H9 (cell line): ENCODE measurements at regions not wholly inside any gene's neighbourhood (a gene's known extent, or its start where the extent isn't known, plus 50 kb on each side); places are given as distances from the start of the nearest gene placed in this dataset.

ENCODE experiments used
- DNase-seq: peaks from one replicate; pipeline ENCODE4 v3.0.0-alpha.2; 2017
- H2AFZ ChIP-seq: one replicate; pipeline ENCODE4 v1.6.1; 2013; ENCODE audit warnings: mild to moderate bottlenecking, low read length, control low read depth, moderate library complexity
- H2AK5ac ChIP-seq: 2 replicates; pipeline ENCODE4 v1.6.1; 2013; ENCODE audit warnings: low read length, control low read depth, mixed read lengths; ENCODE audit not compliant: insufficient read length
- H2BK120ac ChIP-seq: one replicate; pipeline ENCODE4 v1.6.1; 2013; ENCODE audit warnings: low read depth, mild to moderate bottlenecking, low read length, control low read depth, inconsistent platforms; ENCODE audit not compliant: poor library complexity, severe bottlenecking
- H2BK12ac ChIP-seq: 2 replicates; pipeline ENCODE4 v1.6.1; 2013; ENCODE audit warnings: low read length, control low read depth, mixed read lengths, low read depth; ENCODE audit not compliant: insufficient read length
- H2BK15ac ChIP-seq: 2 replicates; pipeline ENCODE4 v1.6.1; 2013; ENCODE audit warnings: low read depth, low read length, control low read depth
- H2BK20ac ChIP-seq: one replicate; pipeline ENCODE4 v1.6.1; 2013; ENCODE audit warnings: low read depth, mild to moderate bottlenecking, low read length, control low read depth, inconsistent platforms; ENCODE audit not compliant: poor library complexity, severe bottlenecking
- H2BK5ac ChIP-seq: 2 replicates; pipeline ENCODE4 v1.6.1; 2013; ENCODE audit warnings: low read length, control low read depth, mixed read lengths; ENCODE audit not compliant: insufficient read length
- H3K14ac ChIP-seq: 2 replicates; pipeline ENCODE4 v1.6.1; 2013; ENCODE audit warnings: low read length, control low read depth; ENCODE audit not compliant: insufficient read depth
- H3K18ac ChIP-seq: 2 replicates; pipeline ENCODE4 v1.6.1; 2013; ENCODE audit warnings: low read depth, mild to moderate bottlenecking, mixed read lengths, low read length, control low read depth; ENCODE audit not compliant: insufficient read length
- H3K23ac ChIP-seq: 2 replicates; pipeline ENCODE4 v1.6.1; 2013; ENCODE audit warnings: low read length, control low read depth, mixed read lengths, low read depth; ENCODE audit not compliant: insufficient read length
- H3K23me2 ChIP-seq: 2 replicates; pipeline ENCODE4 v1.6.1; 2013; ENCODE audit warnings: low read depth, mild to moderate bottlenecking, mixed read lengths, low read length, control low read depth; ENCODE audit not compliant: insufficient read length, poor library complexity, severe bottlenecking
- H3K27ac ChIP-seq: 2 replicates; pipeline ENCODE4 v1.5.1; 2013; ENCODE audit warnings: low read length, control low read depth, mixed read lengths, low read depth; ENCODE audit not compliant: insufficient read length
- H3K27me3 ChIP-seq: 2 replicates; pipeline ENCODE4 v1.6.1; 2013; ENCODE audit warnings: low read length, control low read depth, inconsistent platforms; ENCODE audit not compliant: insufficient read depth
- H3K4ac ChIP-seq: 2 replicates; pipeline ENCODE4 v1.6.1; 2013; ENCODE audit warnings: low read depth, mild to moderate bottlenecking, control low read depth, inconsistent platforms, low read length, moderate library complexity
- H3K4me1 ChIP-seq: 2 replicates; pipeline ENCODE4 v1.6.1; 2013; ENCODE audit warnings: low read length, control low read depth, inconsistent platforms; ENCODE audit not compliant: insufficient read depth
- H3K4me2 ChIP-seq: 2 replicates; pipeline ENCODE4 v1.6.1; 2013; ENCODE audit warnings: low read length, control low read depth, mixed read lengths; ENCODE audit not compliant: insufficient read length, insufficient read depth
- H3K56ac ChIP-seq: 2 replicates; pipeline ENCODE4 v1.6.1; 2013; ENCODE audit warnings: low read depth, mild to moderate bottlenecking, mixed read lengths, low read length, control low read depth; ENCODE audit not compliant: insufficient read length
- H3K79me1 ChIP-seq: 2 replicates; pipeline ENCODE4 v1.6.1; 2013; ENCODE audit warnings: low read depth, mild to moderate bottlenecking, moderate library complexity, low read length, control low read depth, inconsistent platforms; ENCODE audit not compliant: insufficient read depth, poor library complexity, severe bottlenecking
- H3K79me2 ChIP-seq: 2 replicates; pipeline ENCODE4 v1.6.1; 2013; ENCODE audit warnings: low read length, control low read depth, inconsistent platforms; ENCODE audit not compliant: insufficient read depth
- H3K9ac ChIP-seq: 2 replicates; pipeline ENCODE4 v1.6.1; 2013; ENCODE audit warnings: low read length, control low read depth, mixed read lengths; ENCODE audit not compliant: insufficient read length; ENCODE audit errors: extremely low read depth
- H3K9me3 ChIP-seq: one replicate; pipeline ENCODE4 v1.6.1; 2013; ENCODE audit warnings: low read depth, low read length, inconsistent platforms; ENCODE audit not compliant: control insufficient read depth
- H3T11ph ChIP-seq: one replicate; pipeline ENCODE4 v1.6.1; 2013; ENCODE audit warnings: mild to moderate bottlenecking, low read length, control low read depth, inconsistent platforms
- H4K20me1 ChIP-seq: one replicate; pipeline ENCODE4 v1.6.1; 2013; ENCODE audit not compliant: control insufficient read depth, insufficient read length, insufficient read depth
- H4K5ac ChIP-seq: 2 replicates; pipeline ENCODE4 v1.6.1; 2013; ENCODE audit warnings: low read depth, mild to moderate bottlenecking, mixed read lengths, low read length, control low read depth; ENCODE audit not compliant: insufficient read length
- H4K8ac ChIP-seq: replicated peaks from 2 replicates; pipeline ENCODE4 v1.6.1; 2013; ENCODE audit warnings: low read length, control low read depth, mixed read lengths, low read depth; ENCODE audit not compliant: insufficient read length
- H4K91ac ChIP-seq: 2 replicates; pipeline ENCODE4 v1.6.1; 2013; ENCODE audit warnings: low read depth, mild to moderate bottlenecking, moderate library complexity, mixed read lengths, low read length, control low read depth; ENCODE audit not compliant: insufficient read length
- H3K27ac Mint-ChIP-seq, 3 experiments: 2 replicates in 2 of 3; 3 replicates in 1 of 3; pipeline ENCODE4 v1.8.0; 2020 to 2021; ENCODE audit warnings: mixed read lengths in 3 of 3, mild to moderate bottlenecking in 1 of 3, moderate library complexity in 1 of 3
- H3K27me3 Mint-ChIP-seq: 2 replicates; pipeline ENCODE4 v1.8.0; 2021; ENCODE audit warnings: low read depth, mild to moderate bottlenecking, moderate library complexity, mixed read lengths
- H3K36me3 Mint-ChIP-seq, 3 experiments: 2 replicates in 2 of 3; 3 replicates in 1 of 3; pipeline ENCODE4 v1.8.0; 2020 to 2021; ENCODE audit warnings: low read depth in 3 of 3, mixed read lengths in 3 of 3; ENCODE audit not compliant: insufficient read depth in 1 of 3
- H3K4me1 Mint-ChIP-seq, 2 experiments: 2 replicates each; pipeline ENCODE4 v1.8.0; 2020; ENCODE audit warnings: mixed read lengths in 2 of 2
- H3K4me3 Mint-ChIP-seq, 2 experiments: 2 replicates in 1 of 2; 3 replicates in 1 of 2; pipeline ENCODE4 v1.8.0; 2020 to 2021; ENCODE audit warnings: mild to moderate bottlenecking in 2 of 2, mixed read lengths in 2 of 2, moderate library complexity in 1 of 2
- H3K9me3 Mint-ChIP-seq, 2 experiments: 2 replicates in 1 of 2; 3 replicates in 1 of 2; pipeline ENCODE4 v1.8.0; 2020; ENCODE audit warnings: mild to moderate bottlenecking in 2 of 2, mixed read lengths in 2 of 2, moderate library complexity in 1 of 2
- WGBS: extraction: QIAGEN DNeasy Blood & Tissue Kit; methylation state at CpG from one replicate; pipeline ENCODE4 v1.1.7; 2013; ENCODE audit warnings: missing lambda C conversion rate, low lambda C conversion rate, mixed read lengths; ENCODE audit not compliant: insufficient read length; ENCODE audit errors: extremely low coverage; 5-methylcytosine and 5-hydroxymethylcytosine counted together
- TF ChIP-seq, protein P1 (sequence below): fragments of 200-600 bp; sonication (generic); conservative IDR thresholded peaks from 3 replicates; pipeline ENCODE4 v1.8.0; 2021; ENCODE audit warnings: antibody characterized with exemption, mild to moderate bottlenecking

GRCh38 chr18:58805467-58806187 lies 59.0 kb upstream of the ZNF532 start:
- Histone ChIP-seq H2BK15ac (no peak overlapping the region), H3K23ac (no peak overlapping the region), H3K27me3 (no peaks in the 10 kb centered on the region), H3K23me2 (no peaks in the 10 kb centered on the region), H4K91ac (no peak overlapping the region), H4K20me1 (no peaks in the 10 kb centered on the region), H4K5ac (no peak overlapping the region), H4K8ac (no peak overlapping the region), H3K14ac (no peak overlapping the region), H3K79me1 (no peaks in the 10 kb centered on the region), H3K9me3 (no peaks in the 10 kb centered on the region), H3K4me2 (no peak overlapping the region), H3T11ph (no peak overlapping the region), H2BK12ac (peak overlapping the region; percentile 52), H3K4me1 (peaks cover 10% of the 10 kb centered on the region; the same call in 1 of the 2 replicates), H2AFZ (no peak overlapping the region), H2BK5ac (no peak overlapping the region), H3K4ac (no peak overlapping the region), H3K27ac (no peak overlapping the region), H3K56ac (no peak overlapping the region), H3K79me2 (no peaks in the 10 kb centered on the region; the same call in 1 of the 2 replicates), H3K9ac (no peak overlapping the region), H2BK120ac (no peak overlapping the region), H3K18ac (no peak overlapping the region), H2AK5ac (no peak overlapping the region), H2BK20ac (no peak overlapping the region)
- Mint-ChIP-seq H3K36me3 (peaks cover 0 to 8% (median 0%) of the 10 kb centered on the region in 3 experiments; a peak in 4 of 7 replicates), H3K9me3 (peaks cover 3 to 14% of the 10 kb centered on the region in 2 experiments; a peak in 4 of 5 replicates), H3K4me1 (peaks cover 44 to 50% of the 10 kb centered on the region in 2 experiments), H3K4me3 (no peak overlapping the region), H3K27me3 (no peaks in the 10 kb centered on the region), H3K27ac (peak overlapping the region; percentile 42 to 88 (median 86))
- TF ChIP-seq, protein P1, sequence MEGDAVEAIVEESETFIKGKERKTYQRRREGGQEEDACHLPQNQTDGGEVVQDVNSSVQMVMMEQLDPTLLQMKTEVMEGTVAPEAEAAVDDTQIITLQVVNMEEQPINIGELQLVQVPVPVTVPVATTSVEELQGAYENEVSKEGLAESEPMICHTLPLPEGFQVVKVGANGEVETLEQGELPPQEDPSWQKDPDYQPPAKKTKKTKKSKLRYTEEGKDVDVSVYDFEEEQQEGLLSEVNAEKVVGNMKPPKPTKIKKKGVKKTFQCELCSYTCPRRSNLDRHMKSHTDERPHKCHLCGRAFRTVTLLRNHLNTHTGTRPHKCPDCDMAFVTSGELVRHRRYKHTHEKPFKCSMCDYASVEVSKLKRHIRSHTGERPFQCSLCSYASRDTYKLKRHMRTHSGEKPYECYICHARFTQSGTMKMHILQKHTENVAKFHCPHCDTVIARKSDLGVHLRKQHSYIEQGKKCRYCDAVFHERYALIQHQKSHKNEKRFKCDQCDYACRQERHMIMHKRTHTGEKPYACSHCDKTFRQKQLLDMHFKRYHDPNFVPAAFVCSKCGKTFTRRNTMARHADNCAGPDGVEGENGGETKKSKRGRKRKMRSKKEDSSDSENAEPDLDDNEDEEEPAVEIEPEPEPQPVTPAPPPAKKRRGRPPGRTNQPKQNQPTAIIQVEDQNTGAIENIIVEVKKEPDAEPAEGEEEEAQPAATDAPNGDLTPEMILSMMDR = no peak
- DNase-seq = no peak
- WGBS = no CpG with 5 or more reads among the region's 8 CpGs
